Liver (tissue), 8 donors: ENCODE measurements at regions not wholly inside any gene's neighbourhood (a gene's known extent, or its start where the extent isn't known, plus 50 kb on each side); places are given as distances from the start of the nearest gene placed in this dataset.

Experiments used
- DNase-seq: peaks from one replicate; pipeline ENCODE4 v3.0.0-alpha.2; 2017; ENCODE audit warnings: low spot score
- H3K27ac ChIP-seq, 2 donors: one replicate each; pipeline ENCODE4 v1.7.0; 2013; ENCODE audit warnings: inconsistent platforms in 2 of 2, low read length in 2 of 2, control low read depth in 1 of 2, low read depth in 1 of 2, mild to moderate bottlenecking in 1 of 2
- H3K27me3 ChIP-seq, 4 donors: one replicate each; pipeline versions ENCODE4 v1.6.1 to v1.7.0; 2013; ENCODE audit warnings: low read length in 3 of 4, inconsistent platforms in 1 of 4, mild to moderate bottlenecking in 1 of 4, moderate library complexity in 1 of 4; ENCODE audit not compliant: control insufficient read depth in 4 of 4, insufficient read depth in 4 of 4
- H3K36me3 ChIP-seq, 4 donors: one replicate each; pipeline versions ENCODE4 v1.6.1 to v1.7.0; 2013; ENCODE audit warnings: low read length in 3 of 4, mild to moderate bottlenecking in 3 of 4, low read depth in 1 of 4, moderate library complexity in 1 of 4; ENCODE audit not compliant: control insufficient read depth in 4 of 4, insufficient read depth in 3 of 4
- H3K4me1 ChIP-seq, 4 donors: one replicate each; pipeline versions ENCODE4 v1.6.1 to v1.7.0; 2013; ENCODE audit warnings: low read length in 3 of 4, mild to moderate bottlenecking in 3 of 4, moderate library complexity in 1 of 4; ENCODE audit not compliant: control insufficient read depth in 4 of 4, insufficient read depth in 4 of 4
- H3K4me3 ChIP-seq, 3 donors: one replicate each; pipeline versions ENCODE4 v1.6.1 to v1.7.0; 2013; ENCODE audit warnings: low read length in 3 of 3, control low read depth in 1 of 3, low read depth in 1 of 3, mild to moderate bottlenecking in 1 of 3
- H3K9ac ChIP-seq, 2 donors: one replicate each; pipeline ENCODE4 v1.7.0; 2013; ENCODE audit warnings: low read length in 2 of 2, mild to moderate bottlenecking in 2 of 2, moderate library complexity in 2 of 2, control low read depth in 1 of 2, low read depth in 1 of 2
- H3K9me3 ChIP-seq, 4 donors: one replicate each; pipeline versions ENCODE4 v1.6.1 to v1.7.0; 2013; ENCODE audit warnings: low read length in 3 of 4; ENCODE audit not compliant: control insufficient read depth in 4 of 4
- ATF3 ChIP-seq: IDR thresholded peaks from 2 replicates; pipeline ENCODE4 v1.6.1; 2016; ENCODE audit warnings: antibody characterized with exemption
- CTCF ChIP-seq: fragments of 150-350 bp; IDR thresholded peaks from 2 replicates; pipeline ENCODE4 v1.5.1; 2017; ENCODE audit warnings: improper control_type of control experiment, low read depth, low read length; ENCODE audit not compliant: missing input control
- EGR1 ChIP-seq, 2 donors: IDR thresholded peaks; 2 replicates each; pipeline ENCODE4 v1.6.1; 2016 to 2018; ENCODE audit warnings: antibody characterized with exemption in 2 of 2, low read depth in 2 of 2
- FOXA2 ChIP-seq: IDR thresholded peaks from 2 replicates; pipeline ENCODE4 v1.6.1; 2016; ENCODE audit warnings: antibody characterized with exemption
- GABPA ChIP-seq, 2 donors: IDR thresholded peaks in 1 of 2; conservative IDR thresholded peaks in 1 of 2; 2 replicates each; pipeline ENCODE4 v1.6.1; 2016; ENCODE audit warnings: antibody characterized with exemption in 2 of 2, mild to moderate bottlenecking in 1 of 2, moderate library complexity in 1 of 2
- HNF4A ChIP-seq, 2 donors: conservative IDR thresholded peaks; 2 replicates each; pipeline ENCODE4 v1.6.1; 2016; ENCODE audit warnings: antibody characterized with exemption in 2 of 2, mild to moderate bottlenecking in 2 of 2
- HNF4G ChIP-seq: IDR thresholded peaks from 2 replicates; pipeline ENCODE4 v1.6.1; 2016; ENCODE audit warnings: antibody characterized with exemption
- JUND ChIP-seq, 2 donors: IDR thresholded peaks; 2 replicates each; pipeline ENCODE4 v1.6.1; 2016; ENCODE audit warnings: antibody characterized with exemption in 2 of 2
- NR2F2 ChIP-seq: IDR thresholded peaks from 2 replicates; pipeline ENCODE4 v1.6.1; 2016; ENCODE audit warnings: antibody characterized with exemption
- RAD21 ChIP-seq, 2 donors: IDR thresholded peaks; 2 replicates each; pipeline ENCODE4 v1.6.1; 2016; ENCODE audit warnings: antibody characterized with exemption in 2 of 2, mild to moderate bottlenecking in 2 of 2
- RXRA ChIP-seq, 2 donors: IDR thresholded peaks; 2 replicates each; pipeline ENCODE4 v1.6.1; 2017 to 2018; ENCODE audit warnings: antibody characterized with exemption in 2 of 2, mild to moderate bottlenecking in 1 of 2
- SP1 ChIP-seq: IDR thresholded peaks from 2 replicates; pipeline ENCODE4 v1.6.1; 2018; ENCODE audit warnings: antibody characterized with exemption, mild to moderate bottlenecking
- TAF1 ChIP-seq: conservative IDR thresholded peaks from 2 replicates; pipeline ENCODE4 v1.6.1; 2016; ENCODE audit warnings: antibody characterized with exemption, mild to moderate bottlenecking
- ZBTB33 ChIP-seq: IDR thresholded peaks from 2 replicates; pipeline ENCODE4 v1.6.1; 2016; ENCODE audit warnings: antibody characterized with exemption
- whole genome bisulfite sequencing: extraction: QIAGEN DNeasy Blood & Tissue Kit; methylation state at CpG from one replicate; pipeline ENCODE4 v1.1.7; 2013; 5-methylcytosine and 5-hydroxymethylcytosine counted together
- TF ChIP-seq, protein P1 (sequence below): IDR thresholded peaks from 2 replicates; pipeline ENCODE4 v1.6.1; 2016; ENCODE audit warnings: antibody characterized with exemption, mild to moderate bottlenecking
- donor health status: healthy.
- donor health status: healthy.
- donor health status: healthy.
- donor health status: healthy.
- donor health status: healthy.

GRCh38 chr1:82165304-82165703 lies 364.6 kb downstream of the ADGRL2 start:
- no peaks in the 10 kb centered on the region for H3K36me3 ChIP-seq
- DNase-seq, result no peak
- WGBS, result 87% methylated on average over 3 of the region's 3 CpGs
- no peaks in the 10 kb centered on the region for H3K27me3 ChIP-seq
- TF ChIP-seq RXRA (IDR thresholded peaks at IDR 0.05) (no peak), HNF4A (conservative IDR thresholded peaks at IDR 0.05) (no peak), JUND (IDR thresholded peaks at IDR 0.05) (no peak), EGR1 (IDR thresholded peaks at IDR 0.05; ENCODE audit: low read depth in 2 of 2) (no peak), FOXA2 (no peak), RAD21 (IDR thresholded peaks at IDR 0.05) (no peak), GABPA (IDR thresholded peaks at IDR 0.05 in 1 of 2, conservative IDR thresholded peaks at IDR 0.05 in 1 of 2) (no peak), TAF1 (no peak), HNF4G (no peak), ATF3 (no peak), SP1 (no peak), NR2F2 (no peak), CTCF (no peak), ZBTB33 (no peak)
- TF ChIP-seq, protein P1, sequence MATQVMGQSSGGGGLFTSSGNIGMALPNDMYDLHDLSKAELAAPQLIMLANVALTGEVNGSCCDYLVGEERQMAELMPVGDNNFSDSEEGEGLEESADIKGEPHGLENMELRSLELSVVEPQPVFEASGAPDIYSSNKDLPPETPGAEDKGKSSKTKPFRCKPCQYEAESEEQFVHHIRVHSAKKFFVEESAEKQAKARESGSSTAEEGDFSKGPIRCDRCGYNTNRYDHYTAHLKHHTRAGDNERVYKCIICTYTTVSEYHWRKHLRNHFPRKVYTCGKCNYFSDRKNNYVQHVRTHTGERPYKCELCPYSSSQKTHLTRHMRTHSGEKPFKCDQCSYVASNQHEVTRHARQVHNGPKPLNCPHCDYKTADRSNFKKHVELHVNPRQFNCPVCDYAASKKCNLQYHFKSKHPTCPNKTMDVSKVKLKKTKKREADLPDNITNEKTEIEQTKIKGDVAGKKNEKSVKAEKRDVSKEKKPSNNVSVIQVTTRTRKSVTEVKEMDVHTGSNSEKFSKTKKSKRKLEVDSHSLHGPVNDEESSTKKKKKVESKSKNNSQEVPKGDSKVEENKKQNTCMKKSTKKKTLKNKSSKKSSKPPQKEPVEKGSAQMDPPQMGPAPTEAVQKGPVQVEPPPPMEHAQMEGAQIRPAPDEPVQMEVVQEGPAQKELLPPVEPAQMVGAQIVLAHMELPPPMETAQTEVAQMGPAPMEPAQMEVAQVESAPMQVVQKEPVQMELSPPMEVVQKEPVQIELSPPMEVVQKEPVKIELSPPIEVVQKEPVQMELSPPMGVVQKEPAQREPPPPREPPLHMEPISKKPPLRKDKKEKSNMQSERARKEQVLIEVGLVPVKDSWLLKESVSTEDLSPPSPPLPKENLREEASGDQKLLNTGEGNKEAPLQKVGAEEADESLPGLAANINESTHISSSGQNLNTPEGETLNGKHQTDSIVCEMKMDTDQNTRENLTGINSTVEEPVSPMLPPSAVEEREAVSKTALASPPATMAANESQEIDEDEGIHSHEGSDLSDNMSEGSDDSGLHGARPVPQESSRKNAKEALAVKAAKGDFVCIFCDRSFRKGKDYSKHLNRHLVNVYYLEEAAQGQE, result no peak
- no peak overlapping the region for H3K27ac ChIP-seq
- H3K9me3 ChIP-seq, result no peaks in the 10 kb centered on the region
- no peak overlapping the region for H3K9ac ChIP-seq
- H3K4me1 ChIP-seq, result peaks cover 0 to 2% (median 0%) of the 10 kb centered on the region in 4 donors
- H3K4me3 ChIP-seq, result no peak overlapping the region
